ENCODE measurements at regions not wholly inside any gene's neighbourhood (a gene's known extent, or its start where the extent isn't known, plus 50 kb on each side); places are given as distances from the start of the nearest gene placed in this dataset.

- ATAC-seq: no peak
- no peaks in the 10 kb centered on the region for H3K4me1 ChIP-seq
- TF ChIP-seq EP300 (IDR thresholded peaks at IDR 0.05) (no peak), CTCF (IDR thresholded peaks at IDR 0.05) (no peak), POLR2A (IDR thresholded peaks at IDR 0.05) (no peak), POLR2AphosphoS5 (IDR thresholded peaks at IDR 0.05) (no peak)
These were observed 127.8 kb downstream of the CRLF2 start for GRCh38 chrX:1084689-1085088.

GRCh38 chrX:1076871-1077651 lies 135.4 kb downstream of the CRLF2 start:
- Histone ChIP-seq H3K27me3 (peaks cover 7% of the 10 kb centered on the region), H3K9me3 (peaks cover 0 to 40% (median 0%) of the 10 kb centered on the region in 3 donors), H3K4me1 (no peaks in the 10 kb centered on the region), H3K4me3 (no peak overlapping the region), H3K27ac (no peak overlapping the region), H3K36me3 (no peaks in the 10 kb centered on the region)
- ATAC-seq: no peak
- no peak for TF ChIP-seq POLR2A (IDR thresholded peaks at IDR 0.05)
- TF ChIP-seq EP300 (IDR thresholded peaks at IDR 0.05): no peak
- TF ChIP-seq POLR2AphosphoS5 (IDR thresholded peaks at IDR 0.05): no peak
- no peak for TF ChIP-seq CTCF (IDR thresholded peaks at IDR 0.05)
- WGBS, 2 donors (ENCODE audit: low coverage in 1 of 2): 38 to 41% methylated on average over 22 to 29 of the region's 29 CpGs

More at GRCh38 chrX:1084689-1085088, 127.8 kb downstream of the CRLF2 start:
- WGBS, 2 donors (ENCODE audit: low coverage in 1 of 2): 87 to 91% methylated on average over 6 of the region's 6 CpGs
- H3K9me3 ChIP-seq: peaks cover 0 to 38% (median 0%) of the 10 kb centered on the region in 3 donors
- peaks cover 33% of the 10 kb centered on the region for H3K27me3 ChIP-seq
- no peak overlapping the region for H3K4me3 ChIP-seq
- no peak overlapping the region for H3K27ac ChIP-seq
- no peaks in the 10 kb centered on the region for H3K36me3 ChIP-seq

- Histone ChIP-seq H3K36me3 (no peaks in the 10 kb centered on the region), H3K4me3 (no peak overlapping the region), H3K4me1 (no peaks in the 10 kb centered on the region), H3K27ac (no peak overlapping the region), H3K27me3 (peaks cover 7% of the 10 kb centered on the region), H3K9me3 (peaks cover 0 to 49% (median 0%) of the 10 kb centered on the region in 3 donors)
- no peak for TF ChIP-seq POLR2AphosphoS5 (IDR thresholded peaks at IDR 0.05)
- no peak for TF ChIP-seq EP300 (IDR thresholded peaks at IDR 0.05)
- no peak for TF ChIP-seq CTCF (IDR thresholded peaks at IDR 0.05)
- TF ChIP-seq POLR2A (IDR thresholded peaks at IDR 0.05): no peak
- ATAC-seq: no peak
- WGBS, 2 donors (ENCODE audit: low coverage in 1 of 2): 89 to 96% methylated on average over 4 to 6 of the region's 7 CpGs
These were observed 136.7 kb downstream of the CRLF2 start for GRCh38 chrX:1075741-1076140.

- Histone ChIP-seq H3K4me3 (no peak overlapping the region), H3K27ac (no peak overlapping the region), H3K36me3 (no peaks in the 10 kb centered on the region), H3K9me3 (peaks cover 0 to 49% (median 0%) of the 10 kb centered on the region in 3 donors), H3K4me1 (no peaks in the 10 kb centered on the region), H3K27me3 (peaks cover 7% of the 10 kb centered on the region)
- no peak for ATAC-seq
- WGBS, 2 donors (ENCODE audit: low coverage in 1 of 2): 80% methylated on average over 7 of the region's 7 CpGs; no CpG with 5 or more reads in 1 of the 2 donors
- no peak for TF ChIP-seq POLR2AphosphoS5 (IDR thresholded peaks at IDR 0.05)
- TF ChIP-seq EP300 (IDR thresholded peaks at IDR 0.05): no peak
- no peak for TF ChIP-seq POLR2A (IDR thresholded peaks at IDR 0.05)
- TF ChIP-seq CTCF (IDR thresholded peaks at IDR 0.05): no peak
These were observed 137.3 kb downstream of the CRLF2 start for GRCh38 chrX:1075156-1075555.

GRCh38 chrX:1074755-1075154 lies 137.7 kb downstream of the CRLF2 start:
- H3K9me3 ChIP-seq: peaks cover 0 to 49% (median 0%) of the 10 kb centered on the region in 3 donors
- 63 to 71% methylated on average over 2 to 8 of the region's 8 CpGs for WGBS, 2 donors (ENCODE audit: low coverage in 1 of 2)
- no peak for ATAC-seq

More at GRCh38 chrX:1074755-1075154, 137.7 kb downstream of the CRLF2 start:
- Histone ChIP-seq H3K27me3 (peaks cover 3% of the 10 kb centered on the region), H3K4me1 (no peaks in the 10 kb centered on the region), H3K27ac (no peak overlapping the region), H3K4me3 (no peak overlapping the region), H3K36me3 (no peaks in the 10 kb centered on the region)
- no peak for TF ChIP-seq EP300 (IDR thresholded peaks at IDR 0.05)
- TF ChIP-seq POLR2A (IDR thresholded peaks at IDR 0.05): no peak
- no peak for TF ChIP-seq POLR2AphosphoS5 (IDR thresholded peaks at IDR 0.05)
- no peak for TF ChIP-seq CTCF (IDR thresholded peaks at IDR 0.05)

All from gastroesophageal sphincter (tissue), 4 donors.